Large intestine (tissue), 3 donors: ENCODE measurements at regions not wholly inside any gene's neighbourhood (a gene's known extent, or its start where the extent isn't known, plus 50 kb on each side); places are given as distances from the start of the nearest gene placed in this dataset.

Source experiments
- DNase-seq, 2 donors: peaks; one replicate each; pipeline versions ENCODE4 v3.0.0 to v3.0.0-alpha.2; 2013
- H3K27ac ChIP-seq: one replicate; pipeline ENCODE4 v1.5.1; 2013; ENCODE audit warnings: low read length
- H3K27me3 ChIP-seq: 2 replicates; pipeline ENCODE4 v1.6.1; 2013; ENCODE audit warnings: low read length; ENCODE audit not compliant: control insufficient read depth, insufficient read depth
- H3K36me3 ChIP-seq: 2 replicates; pipeline ENCODE4 v1.6.1; 2013; ENCODE audit warnings: low read length; ENCODE audit not compliant: control insufficient read depth, insufficient read depth
- H3K4me1 ChIP-seq: one replicate; pipeline ENCODE4 v1.6.1; 2013; ENCODE audit warnings: low read length; ENCODE audit not compliant: control insufficient read depth, insufficient read depth
- H3K4me3 ChIP-seq: one replicate; pipeline ENCODE4 v1.5.1; 2013; ENCODE audit warnings: low read length
- H3K9me3 ChIP-seq: one replicate; pipeline ENCODE4 v1.6.1; 2013; ENCODE audit warnings: mild to moderate bottlenecking, low read depth, low read length, moderate library complexity; ENCODE audit not compliant: control insufficient read depth
- WGBS: methylation state at CpG from one replicate; pipeline ENCODE4 v1.1.5; 2013; ENCODE audit warnings: low lambda C conversion rate; ENCODE audit not compliant: insufficient coverage; 5-methylcytosine and 5-hydroxymethylcytosine counted together

- no peak for DNase-seq
- no peaks in the 10 kb centered on the region for H3K27me3 ChIP-seq
- no peaks in the 10 kb centered on the region for H3K36me3 ChIP-seq
- H3K27ac ChIP-seq, result no peak overlapping the region
- H3K4me3 ChIP-seq, result no peak overlapping the region
- WGBS, result no CpG with 5 or more reads among the region's 5 CpGs
- no peaks in the 10 kb centered on the region for H3K4me1 ChIP-seq
- no peaks in the 10 kb centered on the region for H3K9me3 ChIP-seq
Observed at GRCh38 chr15:100738614-100739013, 136.2 kb downstream of the ASB7 start.

- Histone ChIP-seq H3K4me1 (no peaks in the 10 kb centered on the region), H3K27me3 (no peaks in the 10 kb centered on the region), H3K36me3 (no peaks in the 10 kb centered on the region), H3K4me3 (no peak overlapping the region), H3K9me3 (no peaks in the 10 kb centered on the region), H3K27ac (no peak overlapping the region)
- DNase-seq, result no peak
- 71% methylated on average over 1 of the region's 2 CpGs for WGBS
Observed at GRCh38 chr15:100740138-100740537, 137.7 kb downstream of the ASB7 start.

GRCh38 chr15:100751585-100751984 is 128.0 kb upstream of the ALDH1A3 start:
- Histone ChIP-seq H3K9me3 (no peaks in the 10 kb centered on the region), H3K36me3 (no peaks in the 10 kb centered on the region), H3K27me3 (no peaks in the 10 kb centered on the region), H3K27ac (no peak overlapping the region), H3K4me1 (no peaks in the 10 kb centered on the region), H3K4me3 (no peak overlapping the region)
- DNase-seq, result no peak
- WGBS, result no CpG with 5 or more reads among the region's 3 CpGs

DNA sequence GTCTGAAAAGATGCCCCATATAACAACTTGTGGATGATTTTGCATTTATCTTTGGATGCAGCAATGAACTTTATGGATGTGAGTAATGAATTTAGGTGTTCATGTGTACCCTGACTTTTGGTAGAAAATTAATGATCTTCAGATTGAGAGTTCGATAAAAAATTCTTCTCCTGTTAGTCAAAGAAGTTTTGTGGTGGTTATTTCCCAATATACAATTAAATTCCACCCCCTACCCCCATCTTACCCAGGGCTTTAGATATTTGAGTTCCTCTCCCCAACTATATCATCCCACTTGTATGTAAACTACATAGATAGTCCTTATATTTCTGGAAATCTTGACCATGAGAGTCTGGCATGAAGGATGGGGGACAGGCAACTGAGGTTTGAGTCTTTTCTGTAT is 126.1 kb upstream of the ALDH1A3 start:
- no peak overlapping the region for H3K27ac ChIP-seq
- H3K9me3 ChIP-seq, result no peaks in the 10 kb centered on the region
- no peaks in the 10 kb centered on the region for H3K36me3 ChIP-seq
- no peak for DNase-seq
- no peaks in the 10 kb centered on the region for H3K4me1 ChIP-seq
- no CpG with 5 or more reads among the region's 1 CpG for WGBS
- H3K4me3 ChIP-seq, result no peak overlapping the region
- H3K27me3 ChIP-seq, result no peaks in the 10 kb centered on the region

- H3K4me3 ChIP-seq, result no peak overlapping the region
- no CpG with 5 or more reads among the region's 1 CpG for WGBS
- no peak for DNase-seq
- H3K27ac ChIP-seq, result no peak overlapping the region
- peaks cover 9% of the 10 kb centered on the region for H3K4me1 ChIP-seq
- H3K9me3 ChIP-seq, result no peaks in the 10 kb centered on the region
- H3K36me3 ChIP-seq, result no peaks in the 10 kb centered on the region
- peaks cover 13% of the 10 kb centered on the region for H3K27me3 ChIP-seq
Observed at GRCh38 chr15:100757661-100758060, 122.0 kb upstream of the ALDH1A3 start.

- WGBS, result no CpG with 5 or more reads among the region's 6 CpGs
- no peak overlapping the region for H3K27ac ChIP-seq
- H3K36me3 ChIP-seq, result no peaks in the 10 kb centered on the region
- H3K4me3 ChIP-seq, result no peak overlapping the region
- peaks cover 9% of the 10 kb centered on the region for H3K4me1 ChIP-seq
- H3K9me3 ChIP-seq, result no peaks in the 10 kb centered on the region
- no peak for DNase-seq
- peaks cover 13% of the 10 kb centered on the region for H3K27me3 ChIP-seq
Observed at GRCh38 chr15:100758555-100758954, 121.1 kb upstream of the ALDH1A3 start.

GRCh38 chr15:100759106-100759505 is 120.5 kb upstream of the ALDH1A3 start:
- Histone ChIP-seq H3K36me3 (no peaks in the 10 kb centered on the region), H3K4me1 (peaks cover 9% of the 10 kb centered on the region), H3K27me3 (peaks cover 13% of the 10 kb centered on the region), H3K27ac (peak overlapping the region; percentile 44), H3K9me3 (no peaks in the 10 kb centered on the region), H3K4me3 (no peak overlapping the region)
- DNase-seq, result peak in 1 of 2 donors; percentile 43
- no CpG with 5 or more reads among the region's 6 CpGs for WGBS

DNA sequence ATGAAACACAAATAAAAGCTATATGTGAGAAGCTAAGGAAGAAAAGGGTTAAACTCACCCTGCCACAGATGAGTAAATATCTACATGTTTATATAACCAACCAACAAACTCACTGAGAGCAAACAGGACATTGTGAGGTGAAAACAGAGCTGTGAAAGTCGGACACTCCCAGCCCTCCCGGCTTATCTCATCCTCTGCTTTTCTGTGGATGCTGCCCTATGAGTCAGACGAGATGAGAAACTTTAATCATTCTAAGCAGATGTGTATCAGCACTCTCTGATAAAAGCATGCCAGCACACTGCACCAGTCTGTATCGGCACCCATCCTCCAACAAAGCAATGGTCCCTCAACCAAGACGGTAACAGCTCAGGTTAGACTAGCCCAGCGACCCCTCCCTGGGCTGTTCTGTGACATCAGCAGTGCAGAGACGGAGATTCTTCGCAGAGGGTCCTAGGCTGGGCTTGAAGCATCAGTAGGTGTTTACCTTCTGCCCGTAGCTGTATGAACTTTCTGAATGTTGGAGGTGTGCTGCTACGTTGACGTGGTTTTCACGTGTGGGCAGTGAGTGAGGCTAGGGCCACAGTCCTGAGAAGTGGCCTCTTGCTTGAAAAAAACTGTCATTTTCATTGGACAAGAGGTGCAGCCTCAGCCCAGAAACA is 119.8 kb upstream of the ALDH1A3 start:
- Histone ChIP-seq H3K4me3 (no peak overlapping the region), H3K9me3 (no peaks in the 10 kb centered on the region), H3K4me1 (peaks cover 9% of the 10 kb centered on the region), H3K27ac (peak overlapping the region; percentile 44), H3K27me3 (peaks cover 13% of the 10 kb centered on the region), H3K36me3 (no peaks in the 10 kb centered on the region)
- DNase-seq, result peak in 1 of 2 donors; percentile 31
- WGBS, result no CpG with 5 or more reads among the region's 12 CpGs

DNA sequence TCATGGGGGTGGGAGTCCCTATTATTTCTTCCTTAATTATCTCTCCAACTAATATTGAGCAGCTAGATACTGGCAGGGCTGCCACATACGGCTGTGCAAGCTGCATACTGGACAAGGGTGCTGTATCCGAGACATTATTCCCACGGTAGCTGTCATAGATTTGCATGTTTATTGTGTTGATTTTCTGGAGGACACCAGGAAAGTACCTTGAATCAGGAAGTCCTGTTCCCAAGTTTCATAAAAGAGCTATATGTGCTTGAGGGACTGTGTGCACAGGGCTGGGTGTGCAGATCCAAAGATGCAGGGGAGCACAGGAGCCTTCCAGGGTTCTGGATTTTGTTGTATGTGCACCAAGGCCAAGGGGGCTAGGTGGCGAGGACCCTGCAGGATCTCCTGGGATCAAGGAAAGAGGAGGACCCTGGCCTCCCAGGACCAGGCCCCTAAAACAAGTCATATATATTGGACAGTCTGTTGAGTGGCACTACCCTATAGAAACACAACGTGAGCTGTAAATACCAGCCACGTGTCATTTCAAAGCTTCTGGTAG is 119.2 kb upstream of the ALDH1A3 start:
- peaks cover 9% of the 10 kb centered on the region for H3K4me1 ChIP-seq
- no peak overlapping the region for H3K27ac ChIP-seq
- WGBS, result 75% methylated on average over 2 of the region's 6 CpGs
- no peaks in the 10 kb centered on the region for H3K9me3 ChIP-seq
- H3K27me3 ChIP-seq, result peaks cover 13% of the 10 kb centered on the region
- no peak for DNase-seq
- H3K36me3 ChIP-seq, result no peaks in the 10 kb centered on the region
- H3K4me3 ChIP-seq, result no peak overlapping the region

GRCh38 chr15:100761290-100761935 is 118.2 kb upstream of the ALDH1A3 start:
- no peak for DNase-seq
- H3K4me3 ChIP-seq, result no peak overlapping the region
- WGBS, result no CpG with 5 or more reads among the region's 13 CpGs
- H3K4me1 ChIP-seq, result peaks cover 11% of the 10 kb centered on the region
- no peaks in the 10 kb centered on the region for H3K36me3 ChIP-seq
- H3K9me3 ChIP-seq, result no peaks in the 10 kb centered on the region
- no peak overlapping the region for H3K27ac ChIP-seq
- H3K27me3 ChIP-seq, result peaks cover 13% of the 10 kb centered on the region
